NCI-H446 (cell line): ENCODE measurements at regions not wholly inside any gene's neighbourhood (a gene's known extent, or its start where the extent isn't known, plus 50 kb on each side); places are given as distances from the start of the nearest gene placed in this dataset.

ENCODE experiments used
- DNase-seq, 2 experiments: peaks; one replicate each; lab custom pipeline; 2025; lab: John Stamatoyannopoulos, UW

DNA sequence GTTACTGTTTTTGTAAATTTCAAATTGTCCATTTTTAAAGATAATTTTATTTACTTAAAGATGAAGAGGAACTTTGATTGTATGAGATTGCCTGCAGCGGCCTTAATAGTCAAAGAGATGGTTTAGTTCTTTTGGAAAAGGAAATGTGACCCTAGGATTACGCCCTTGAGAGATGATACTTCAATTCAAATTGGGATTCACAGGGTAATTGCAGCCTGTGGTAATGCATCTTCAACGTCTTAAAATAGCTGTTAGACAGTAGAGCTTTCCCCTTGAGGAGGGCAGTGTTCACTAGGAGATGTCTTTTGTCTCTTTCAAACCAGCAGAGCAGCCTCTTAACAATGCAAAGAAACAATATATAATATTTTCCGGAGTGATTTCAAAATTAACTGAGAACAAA is 127.1 kb downstream of the TAF11L14 start:
- DNase-seq = no peak

DNA sequence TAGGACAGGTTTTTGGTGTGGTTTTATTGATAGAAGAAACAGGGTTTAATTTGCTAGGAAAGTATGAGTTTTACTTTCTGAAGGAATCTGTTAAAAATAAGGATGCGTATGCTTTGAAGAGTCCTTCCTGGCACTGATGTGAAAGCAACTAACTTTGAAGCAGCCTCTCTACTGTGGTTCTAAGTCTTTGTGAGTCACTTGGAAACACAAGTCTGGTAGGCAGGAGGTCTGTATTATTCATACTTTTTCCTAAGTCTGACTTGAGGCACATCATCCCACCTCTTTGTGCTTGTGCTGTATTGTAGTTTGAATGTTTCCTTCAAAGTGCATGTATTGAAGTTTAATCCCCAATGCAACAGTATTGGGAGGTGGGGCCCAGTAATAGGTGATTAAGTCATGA is 129.0 kb downstream of the TAF11L14 start:
- DNase-seq = no peak

- no peak for DNase-seq
Measured at GRCh38 chr5:17766031-17766430, 131.8 kb downstream of the TAF11L14 start.

GRCh38 chr5:17769277-17769676 is 135.0 kb downstream of the TAF11L14 start:
- no peak for DNase-seq

GRCh38 chr5:17772232-17772631 is 138.0 kb downstream of the TAF11L14 start:
- DNase-seq = no peak

- DNase-seq = no peak
Measured at GRCh38 chr5:17785774-17786173, 151.5 kb downstream of the TAF11L14 start.

DNA sequence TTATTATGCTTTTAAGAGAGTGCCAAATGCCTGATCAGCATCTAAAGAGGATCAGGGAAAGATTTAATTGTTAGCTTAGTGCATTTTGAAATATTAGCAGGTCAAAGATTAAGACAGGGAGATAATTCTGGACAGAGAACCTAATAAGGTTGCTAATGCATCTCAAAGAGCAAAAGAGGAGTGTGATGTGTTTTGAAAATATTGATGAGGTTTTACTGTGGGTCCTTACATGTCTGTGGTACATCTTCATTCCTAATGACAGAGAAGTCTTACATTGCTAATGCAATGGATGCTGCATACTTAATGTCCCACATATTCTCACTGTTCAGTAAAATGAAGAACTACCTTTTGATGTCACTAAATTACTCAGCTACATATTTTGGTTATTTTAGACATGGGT is 154.1 kb downstream of the TAF11L14 start:
- no peak for DNase-seq

GRCh38 chr5:17794201-17794600 is 159.9 kb downstream of the TAF11L14 start:
- no peak for DNase-seq

- DNase-seq = no peak
Measured at GRCh38 chr5:17794815-17795214, 160.6 kb downstream of the TAF11L14 start.

- no peak for DNase-seq
Measured at GRCh38 chr5:17796142-17796541, 161.9 kb downstream of the TAF11L14 start.

DNA sequence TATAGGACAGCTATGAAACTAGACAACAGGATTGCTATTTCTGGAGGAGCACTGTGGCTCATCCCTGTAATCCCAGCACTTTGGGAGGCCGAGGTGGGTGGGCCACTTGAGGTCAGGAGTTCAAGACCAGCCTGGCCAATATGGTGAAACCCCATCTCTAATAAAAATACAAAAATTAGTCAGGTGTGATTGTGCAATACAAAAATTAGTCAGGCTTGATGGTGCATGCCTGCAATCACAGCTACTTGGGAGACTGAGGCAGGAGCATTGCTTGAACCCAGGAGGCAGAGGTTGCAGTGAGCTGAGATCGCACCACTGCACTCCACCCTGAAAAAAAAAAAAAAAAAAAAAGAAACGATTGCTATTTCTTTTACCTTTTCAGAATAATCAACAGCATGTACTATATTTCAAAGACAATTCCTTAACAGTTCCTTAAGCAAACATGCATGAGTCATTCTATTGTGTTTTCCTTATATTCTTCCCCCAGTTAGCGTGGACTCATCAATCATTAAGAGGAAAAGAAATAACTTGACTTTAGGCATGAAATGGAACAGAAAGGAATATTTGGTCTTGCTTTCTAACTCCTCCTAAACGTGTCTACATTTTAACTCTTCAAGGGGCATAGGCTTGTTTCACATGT is 162.6 kb downstream of the TAF11L14 start:
- DNase-seq = no peak

DNA sequence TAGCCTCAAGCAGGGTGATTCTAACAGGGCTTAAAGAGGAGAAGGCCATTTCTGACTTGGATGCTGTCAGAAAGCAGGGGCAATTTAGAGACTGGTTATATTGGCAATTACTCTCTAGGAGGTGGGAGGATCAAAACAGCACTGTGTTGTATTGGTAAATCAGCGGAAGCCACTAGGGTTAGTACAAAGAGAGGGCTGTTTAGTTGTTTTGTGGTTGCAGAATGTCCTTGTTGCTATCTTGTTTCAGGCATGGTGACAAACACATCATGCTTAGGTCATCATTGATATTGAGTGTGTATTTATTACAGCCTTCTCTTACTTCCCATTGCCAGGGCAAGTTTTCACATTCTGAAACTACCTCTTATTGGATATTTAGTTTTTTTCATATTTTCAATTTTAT is 165.3 kb downstream of the TAF11L14 start:
- DNase-seq = no peak

- DNase-seq = peak in 1 of 2 experiments; percentile 43
Measured at GRCh38 chr5:17801595-17801994, 167.3 kb downstream of the TAF11L14 start.

DNA sequence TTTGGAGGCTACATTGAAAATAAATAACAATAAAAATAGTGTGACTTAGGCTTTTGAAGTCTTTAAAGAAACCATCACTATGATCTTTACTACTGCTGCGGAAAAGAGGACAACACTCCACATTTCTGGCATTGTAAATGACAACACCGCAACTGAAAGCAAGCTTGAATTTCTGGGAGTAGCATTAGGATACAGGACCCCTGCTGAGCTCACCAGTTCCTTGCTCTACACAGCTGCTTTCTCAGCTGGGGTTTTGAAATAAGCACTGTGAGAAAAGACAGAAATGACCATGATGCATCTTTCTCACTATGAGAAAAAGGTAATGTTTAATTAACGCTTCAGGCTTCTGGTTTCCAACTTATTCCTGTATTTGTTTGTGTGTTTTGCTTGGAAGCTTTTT is 168.0 kb downstream of the TAF11L14 start:
- DNase-seq = peak; percentile 78 to 87

DNA sequence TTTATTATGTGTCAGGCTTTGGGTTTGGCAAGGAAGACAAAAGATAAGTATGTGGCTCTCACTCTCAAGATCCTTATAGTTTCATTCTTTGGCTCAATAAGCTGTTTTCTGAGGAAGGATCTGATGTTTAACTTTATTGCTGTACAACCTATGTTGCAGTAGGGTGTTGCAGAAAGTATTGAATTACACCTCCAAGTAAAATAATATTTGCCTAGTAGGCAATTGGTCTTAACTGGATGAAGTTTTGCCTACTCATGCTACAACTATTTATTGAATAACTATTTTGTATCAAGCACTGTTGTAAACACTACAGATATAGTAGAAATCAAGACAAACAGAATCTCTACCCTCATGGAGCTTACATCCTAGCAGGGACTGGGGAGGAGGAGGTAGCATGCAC is 169.7 kb downstream of the TAF11L14 start:
- no peak for DNase-seq

GRCh38 chr5:17805227-17805825 is 171.1 kb downstream of the TAF11L14 start:
- DNase-seq = no peak

- DNase-seq = no peak
Measured at GRCh38 chr5:17806818-17807468, 172.7 kb downstream of the TAF11L14 start.

- DNase-seq = peak in 1 of 2 experiments; percentile 75
Measured at GRCh38 chr5:17808566-17808965, 174.3 kb downstream of the TAF11L14 start.

DNA sequence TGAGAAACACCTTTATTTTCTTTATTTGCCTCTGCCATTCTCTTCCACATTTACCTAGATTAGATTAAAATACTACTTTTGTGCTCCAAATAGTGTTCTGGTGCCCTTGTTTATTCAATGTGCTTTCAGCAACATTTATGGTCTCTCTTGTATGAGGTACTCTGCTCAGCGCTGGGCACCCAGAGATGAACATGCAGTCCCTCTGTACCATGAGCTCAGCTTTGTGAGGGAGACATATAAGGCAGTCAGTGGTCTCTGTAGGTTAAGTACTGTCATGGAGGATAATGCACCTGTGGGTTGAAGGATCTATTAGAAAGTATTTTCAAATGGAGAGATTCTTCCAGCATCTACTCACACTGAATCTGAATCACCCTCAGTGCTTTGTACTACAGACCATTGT is 176.5 kb downstream of the TAF11L14 start:
- no peak for DNase-seq

DNA sequence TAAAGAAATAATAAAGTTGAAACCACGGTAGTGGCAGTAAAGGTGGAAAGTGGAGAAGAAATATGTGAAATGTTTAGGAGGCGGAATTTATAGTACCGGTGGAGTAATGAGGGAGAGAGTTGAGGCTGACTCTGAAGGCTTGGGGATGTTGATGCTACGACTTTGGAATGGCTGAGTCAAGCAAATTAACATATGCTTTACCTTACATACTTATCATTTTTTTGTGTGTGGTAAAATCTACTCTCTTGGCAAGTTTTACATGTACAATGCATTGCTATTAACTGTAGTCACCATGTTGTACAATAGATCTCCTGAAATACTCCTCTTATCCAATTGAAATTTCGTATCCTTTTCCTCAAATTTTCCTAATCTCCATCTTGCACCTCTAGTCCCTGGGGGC is 179.0 kb downstream of the TAF11L14 start:
- DNase-seq = no peak

DNA sequence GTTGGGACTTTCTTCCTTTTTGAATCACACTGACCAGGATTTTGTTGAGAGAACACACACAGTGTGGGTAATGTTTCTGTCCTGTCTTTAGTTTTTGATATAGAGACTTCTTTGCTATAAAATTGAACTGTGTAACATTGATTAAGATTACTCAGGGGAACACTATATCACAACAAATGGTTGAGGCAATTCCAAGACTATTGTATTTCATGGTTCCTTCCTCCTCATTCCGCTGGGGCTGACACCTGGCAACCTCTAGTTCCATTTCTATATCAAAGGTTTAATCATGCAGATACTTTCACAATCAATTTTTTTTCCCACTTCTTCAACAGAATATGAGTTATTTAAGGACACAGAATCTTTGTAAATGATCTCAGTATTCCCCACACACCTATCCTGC is 182.2 kb downstream of the TAF11L14 start:
- DNase-seq = no peak

DNA sequence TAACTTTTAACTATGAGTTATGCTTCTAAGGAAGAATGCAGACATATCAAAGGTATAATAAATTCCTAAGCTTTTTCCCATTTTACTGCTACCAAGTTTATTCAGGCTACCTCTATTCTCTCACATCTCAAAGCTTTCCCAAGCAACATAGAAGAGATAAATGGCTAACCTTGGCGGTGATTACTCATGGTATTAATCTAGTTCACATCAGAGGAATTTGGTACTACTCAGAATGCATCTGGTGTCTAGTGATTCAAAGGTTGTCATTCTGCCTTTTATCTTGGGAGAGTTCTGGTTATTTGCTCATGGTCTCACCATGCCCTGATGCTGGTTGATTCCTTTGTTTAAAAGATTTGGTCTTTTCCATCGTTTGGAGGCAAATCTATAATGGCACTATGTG is 182.7 kb downstream of the TAF11L14 start:
- DNase-seq = no peak

GRCh38 chr5:17817990-17818389 is 183.7 kb downstream of the TAF11L14 start:
- no peak for DNase-seq

- DNase-seq = no peak
Measured at GRCh38 chr5:17819783-17820182, 185.5 kb downstream of the TAF11L14 start.
